RPMI7951 (cell line): ENCODE measurements at regions not wholly inside any gene's neighbourhood (a gene's known extent, or its start where the extent isn't known, plus 50 kb on each side); places are given as distances from the start of the nearest gene placed in this dataset.

Experiments used
- DNase-seq: peaks from one replicate; pipeline ENCODE4 v3.0.0-alpha.2; 2012; ENCODE audit warnings: low read depth

DNA sequence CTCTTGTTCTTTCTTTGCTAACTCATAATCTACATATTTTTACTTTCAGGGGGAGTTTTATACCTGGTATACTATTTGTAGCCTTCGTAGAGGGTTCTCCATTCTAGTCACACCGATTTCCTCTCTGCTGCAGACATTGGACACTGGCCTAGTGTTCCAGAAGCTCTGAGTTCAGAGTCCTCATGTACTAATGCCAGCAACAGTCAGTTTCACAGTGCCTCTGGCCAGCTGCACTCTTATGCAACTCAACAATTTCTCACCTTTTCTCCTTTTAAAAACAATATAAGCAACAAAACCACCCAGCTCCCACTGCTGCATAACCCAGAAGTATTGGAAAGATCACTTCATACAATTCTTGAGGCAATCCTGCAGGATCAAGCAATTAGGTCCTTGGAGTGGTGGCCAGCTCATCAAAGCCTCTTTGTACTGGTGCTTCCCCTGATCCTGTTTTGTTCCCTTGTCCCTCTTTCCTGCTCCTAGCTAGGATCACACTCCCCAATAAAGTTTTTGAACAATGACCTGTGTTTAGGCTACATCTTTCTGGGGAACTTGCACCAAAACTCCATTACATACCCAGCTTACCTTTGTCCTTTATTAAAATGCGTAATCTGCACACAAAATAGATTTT, 98.1 kb upstream of the TUT7 start:
- no peak for DNase-seq

- no peak for DNase-seq
These were observed 95.0 kb upstream of the TUT7 start for GRCh38 chr9:86449246-86449645.

GRCh38 chr9:86445671-86446070, 91.5 kb upstream of the TUT7 start:
- DNase-seq: no peak

DNA sequence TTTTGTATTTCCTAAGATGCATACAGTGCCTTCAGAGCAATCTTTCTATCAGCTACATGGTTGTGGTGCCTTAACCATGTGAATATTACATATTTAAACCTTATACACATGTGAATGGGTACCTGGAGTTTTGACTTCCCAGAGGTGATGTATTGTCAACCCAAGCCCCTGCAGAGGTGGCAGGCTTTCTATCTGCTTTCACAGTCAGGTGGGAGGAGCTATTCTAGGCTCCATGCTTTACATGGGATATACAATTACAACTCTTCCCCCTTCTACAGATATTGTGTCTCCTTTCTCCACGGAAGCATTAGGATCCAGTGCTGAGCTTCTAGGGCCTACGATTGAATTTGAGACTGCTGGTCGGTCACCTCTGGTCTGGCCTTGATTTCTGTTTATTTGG, 89.8 kb upstream of the TUT7 start:
- no peak for DNase-seq

DNA sequence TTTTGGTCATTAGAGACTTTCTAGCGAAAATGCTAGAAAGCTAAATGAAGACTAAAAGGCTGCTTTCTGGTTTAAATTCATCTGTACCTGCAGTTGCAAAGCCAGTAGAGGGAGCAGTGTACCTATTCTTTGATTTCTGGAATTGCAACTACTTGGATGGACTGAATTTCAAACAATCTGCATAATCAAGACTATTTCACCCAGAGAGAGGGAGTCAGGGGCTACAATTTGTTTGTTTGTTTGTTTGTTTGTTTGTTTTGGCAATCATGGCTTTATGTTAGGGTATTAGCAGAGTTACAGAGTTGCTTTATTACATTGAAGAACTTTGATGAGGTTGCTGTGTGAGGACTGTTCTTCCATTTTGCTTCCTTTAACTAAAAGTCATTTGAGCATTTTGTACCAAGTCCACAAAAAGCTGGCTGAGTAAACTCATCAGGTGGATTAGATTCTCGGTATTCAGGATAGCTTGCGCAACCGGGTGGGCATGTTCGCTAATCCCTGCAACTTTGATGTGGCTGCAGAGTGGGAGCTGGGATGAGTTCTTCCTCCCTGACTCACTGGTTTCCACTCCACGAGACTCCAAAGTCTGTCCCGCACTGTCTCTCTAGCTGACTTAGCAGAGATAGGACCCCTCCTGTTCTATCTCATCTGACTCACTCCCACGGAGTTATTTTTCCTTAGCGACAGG, 80.0 kb upstream of the TUT7 start:
- DNase-seq: peak; percentile 70

DNA sequence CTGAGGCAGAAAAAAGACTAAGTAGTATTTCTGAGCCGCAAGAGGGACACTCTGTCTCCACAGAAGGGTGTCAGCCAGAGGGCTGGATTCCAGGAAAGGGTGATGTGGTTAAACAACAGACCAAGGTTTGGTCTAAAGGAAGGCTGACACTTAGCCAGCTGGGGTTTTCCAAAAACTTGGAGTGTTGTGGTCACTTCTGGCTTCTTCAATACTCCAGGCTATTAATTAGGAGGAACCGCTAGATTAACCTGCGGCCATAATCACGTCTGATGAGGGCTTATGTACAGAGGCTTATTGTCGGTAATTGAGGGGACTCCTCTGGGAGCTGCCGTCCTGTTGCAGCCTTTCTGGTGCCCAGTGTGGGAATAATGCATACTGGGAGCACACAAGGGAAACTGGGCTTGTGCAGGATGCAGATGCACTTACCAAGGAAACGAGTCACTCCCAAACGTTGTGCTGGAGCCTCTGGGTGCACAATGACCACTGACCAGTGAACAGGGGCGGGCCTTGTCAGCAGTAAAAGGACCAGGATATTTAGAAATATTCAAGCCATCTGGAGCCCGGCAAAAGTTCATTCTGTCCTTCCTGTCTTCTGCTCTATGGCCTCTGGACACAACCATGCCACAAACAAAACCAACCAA, 70.2 kb upstream of the TUT7 start:
- DNase-seq: peak; percentile 58

GRCh38 chr9:86413971-86414880, 60.0 kb upstream of the TUT7 start:
- DNase-seq: peak; percentile 52

GRCh38 chr9:86410281-86410680, 56.1 kb upstream of the TUT7 start:
- no peak for DNase-seq

- DNase-seq: no peak
These were observed 53.9 kb upstream of the TUT7 start for GRCh38 chr9:86408121-86408520.

DNA sequence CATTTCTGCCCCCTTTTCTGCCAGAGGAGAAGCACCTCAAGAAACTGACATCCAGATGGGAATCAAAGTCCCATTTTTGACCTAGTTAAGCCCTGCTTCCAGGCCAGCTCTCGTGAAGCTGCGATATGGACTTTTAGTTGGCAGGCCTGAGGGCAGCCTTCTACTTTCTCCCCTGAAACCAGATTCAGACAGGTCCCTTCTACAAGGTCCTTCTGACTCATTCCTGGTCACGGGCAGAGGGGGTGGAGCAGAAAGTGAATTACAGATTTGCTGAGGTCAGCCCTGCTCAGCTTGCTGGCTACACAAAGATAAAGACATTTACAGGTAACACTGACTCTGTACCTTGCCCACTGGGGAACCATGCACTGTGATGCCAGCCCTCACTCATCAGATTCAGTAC, 52.8 kb upstream of the TUT7 start:
- peak; percentile 56 for DNase-seq

GRCh38 chr9:86406366-86406765, 52.2 kb upstream of the TUT7 start:
- peak; percentile 38 for DNase-seq

- DNase-seq: peak; percentile 79
These were observed 51.7 kb upstream of the TUT7 start for GRCh38 chr9:86405926-86406325.

- no peak for DNase-seq
These were observed 50.9 kb upstream of the TUT7 start for GRCh38 chr9:86405086-86405491.
